Neural cell (in vitro differentiated cells): ENCODE measurements at regions not wholly inside any gene's neighbourhood (a gene's known extent, or its start where the extent isn't known, plus 50 kb on each side); places are given as distances from the start of the nearest gene placed in this dataset.

Experiments
- H2AFZ ChIP-seq: fragments of 200-600, 300-800 bp; sonication (generic), shearing (Covaris generic); 2 replicates; pipeline ENCODE4 v1.6.0; 2014; ENCODE audit warnings: low read depth, mild to moderate bottlenecking, antibody characterized with exemption, low read length, moderate library complexity
- H3F3A ChIP-seq: fragments of 200-600 bp; shearing (Covaris generic); 2 replicates; pipeline ENCODE4 v1.6.1; 2016; ENCODE audit warnings: mild to moderate bottlenecking, moderate library complexity, mixed read lengths, antibody characterized with exemption, low read length; ENCODE audit not compliant: insufficient read depth, poor library complexity, severe bottlenecking
- H3K27ac ChIP-seq: fragments of 200-600, 300-800 bp; sonication (generic), shearing (Covaris generic); 2 replicates; pipeline ENCODE4 v1.5.1; 2014; ENCODE audit warnings: mild to moderate bottlenecking, low read length, moderate library complexity
- H3K27me3 ChIP-seq: fragments of 300-800, 200-600 bp; sonication (generic), shearing (Covaris generic); 2 replicates; pipeline ENCODE4 v1.6.0; 2014; ENCODE audit warnings: mild to moderate bottlenecking, low read depth, low read length, moderate library complexity; ENCODE audit not compliant: insufficient read depth
- H3K36me3 ChIP-seq: fragments of 300-800, 200-600 bp; sonication (generic), shearing (Covaris generic); 2 replicates; pipeline ENCODE4 v1.5.1; 2014; ENCODE audit warnings: mild to moderate bottlenecking, antibody characterized with exemption, low read length, moderate library complexity; ENCODE audit not compliant: insufficient read depth
- H3K4me2 ChIP-seq: fragments of 300-800, 200-600 bp; sonication (generic), shearing (Covaris generic); 2 replicates; pipeline ENCODE4 v1.6.0; 2014; ENCODE audit warnings: mild to moderate bottlenecking, low read length
- H3K4me3 ChIP-seq: fragments of 300-800, 200-600 bp; sonication (generic), shearing (Covaris generic); 2 replicates; pipeline ENCODE4 v1.5.1; 2014; ENCODE audit warnings: mild to moderate bottlenecking, low read length, moderate library complexity
- H3K79me2 ChIP-seq: fragments of 200-600 bp; shearing (Covaris generic); replicated peaks from 2 replicates; pipeline ENCODE4 v1.6.0; 2014; ENCODE audit warnings: mild to moderate bottlenecking, low read length, moderate library complexity; ENCODE audit not compliant: insufficient read depth
- H3K9ac ChIP-seq: fragments of 300-800, 200-600 bp; sonication (generic), shearing (Covaris generic); 2 replicates; pipeline ENCODE4 v1.6.1; 2016; ENCODE audit warnings: mild to moderate bottlenecking, low read length, mixed read lengths
- H3K9me2 ChIP-seq: fragments of 200-600 bp; shearing (Covaris generic); 2 replicates; pipeline ENCODE4 v1.6.1; 2016; ENCODE audit warnings: mild to moderate bottlenecking, low read length, mixed read lengths; ENCODE audit not compliant: insufficient read depth
- H3K9me3 ChIP-seq: fragments of 200-600, 300-800 bp; sonication (generic), shearing (Covaris generic); 2 replicates; pipeline ENCODE4 v1.6.1; 2016; ENCODE audit warnings: mild to moderate bottlenecking, mixed run types, low read length, moderate library complexity, mixed read lengths
- H4K20me1 ChIP-seq: fragments of 200-600 bp; shearing (Covaris generic); 2 replicates; pipeline ENCODE4 v1.6.1; 2016; ENCODE audit warnings: mild to moderate bottlenecking, mixed run types; ENCODE audit not compliant: insufficient read depth
- EP300 ChIP-seq: fragments of 450-650 bp; conservative IDR thresholded peaks from 2 replicates; pipeline ENCODE4 v1.6.1; 2014; ENCODE audit warnings: antibody characterized with exemption, mild to moderate bottlenecking, moderate library complexity; ENCODE audit not compliant: poor library complexity, severe bottlenecking
- EZH2 ChIP-seq: fragments of 200-600, 300-800 bp; shearing (Covaris generic), sonication (generic); IDR thresholded peaks from 2 replicates; pipeline ENCODE4 v1.6.1; 2014; ENCODE audit warnings: antibody characterized with exemption, low read length, borderline replicate concordance, mild to moderate bottlenecking; ENCODE audit not compliant: insufficient read depth, poor library complexity, severe bottlenecking
- MXI1 ChIP-seq: fragments of 450-650 bp; conservative IDR thresholded peaks from 2 replicates; pipeline ENCODE4 v1.6.1; 2014; ENCODE audit warnings: antibody characterized with exemption, mild to moderate bottlenecking; ENCODE audit not compliant: poor library complexity, severe bottlenecking
- POLR2AphosphoS5 ChIP-seq: IDR thresholded peaks from 2 replicates; pipeline ENCODE4 v1.6.1; 2012
- RAD21 ChIP-seq: fragments of 450-650 bp; conservative IDR thresholded peaks from 2 replicates; pipeline ENCODE4 v1.6.1; 2014; ENCODE audit warnings: antibody characterized with exemption, mild to moderate bottlenecking, moderate library complexity
- SMC3 ChIP-seq: fragments of 450-650 bp; conservative IDR thresholded peaks from 2 replicates; pipeline ENCODE4 v1.6.1; 2014; ENCODE audit warnings: antibody characterized with exemption, mild to moderate bottlenecking, moderate library complexity; ENCODE audit not compliant: poor library complexity
- TAF1 ChIP-seq: IDR thresholded peaks from 2 replicates; pipeline ENCODE4 v1.6.1; 2012; ENCODE audit warnings: low read depth
- TF ChIP-seq, protein P1 (sequence below): IDR thresholded peaks from 2 replicates; pipeline ENCODE4 v1.6.1; 2012; ENCODE audit warnings: borderline replicate concordance
- TF ChIP-seq, protein P2 (sequence below): fragments of 450-650 bp; IDR thresholded peaks from 2 replicates; pipeline ENCODE4 v1.5.1; 2014; ENCODE audit warnings: antibody characterized with exemption, mild to moderate bottlenecking, moderate library complexity; ENCODE audit not compliant: poor library complexity, severe bottlenecking

DNA sequence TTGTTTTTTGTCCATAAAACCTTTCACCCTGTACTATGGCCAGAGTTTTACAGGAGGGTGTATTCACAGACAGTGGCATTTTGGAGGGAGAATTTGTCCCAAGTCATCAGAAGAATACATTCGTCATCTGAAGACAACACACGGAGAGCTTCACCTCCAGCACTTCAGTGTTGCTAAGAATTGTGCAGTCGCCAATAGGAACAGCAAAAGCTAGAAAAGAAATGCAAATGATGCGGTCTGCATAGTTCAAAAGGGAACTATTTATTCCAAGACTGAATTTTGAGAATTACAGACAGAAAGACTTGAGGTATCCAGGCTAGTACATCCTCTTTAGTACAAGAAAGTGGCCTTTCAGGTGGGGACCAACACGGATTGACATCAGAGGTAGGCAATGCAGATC, 399.2 kb upstream of the KIF2A start:
- Histone ChIP-seq H3K9me2 (no peaks in the 10 kb centered on the region), H3F3A (no peaks in the 10 kb centered on the region), H3K4me3 (no peak overlapping the region), H4K20me1 (no peaks in the 10 kb centered on the region), H3K9ac (no peak overlapping the region), H2AFZ (no peak overlapping the region), H3K27me3 (no peaks in the 10 kb centered on the region), H3K27ac (no peak overlapping the region), H3K79me2 (no peaks in the 10 kb centered on the region), H3K4me2 (no peak overlapping the region), H3K36me3 (no peaks in the 10 kb centered on the region), H3K9me3 (no peaks in the 10 kb centered on the region)
- TF ChIP-seq, protein P1, sequence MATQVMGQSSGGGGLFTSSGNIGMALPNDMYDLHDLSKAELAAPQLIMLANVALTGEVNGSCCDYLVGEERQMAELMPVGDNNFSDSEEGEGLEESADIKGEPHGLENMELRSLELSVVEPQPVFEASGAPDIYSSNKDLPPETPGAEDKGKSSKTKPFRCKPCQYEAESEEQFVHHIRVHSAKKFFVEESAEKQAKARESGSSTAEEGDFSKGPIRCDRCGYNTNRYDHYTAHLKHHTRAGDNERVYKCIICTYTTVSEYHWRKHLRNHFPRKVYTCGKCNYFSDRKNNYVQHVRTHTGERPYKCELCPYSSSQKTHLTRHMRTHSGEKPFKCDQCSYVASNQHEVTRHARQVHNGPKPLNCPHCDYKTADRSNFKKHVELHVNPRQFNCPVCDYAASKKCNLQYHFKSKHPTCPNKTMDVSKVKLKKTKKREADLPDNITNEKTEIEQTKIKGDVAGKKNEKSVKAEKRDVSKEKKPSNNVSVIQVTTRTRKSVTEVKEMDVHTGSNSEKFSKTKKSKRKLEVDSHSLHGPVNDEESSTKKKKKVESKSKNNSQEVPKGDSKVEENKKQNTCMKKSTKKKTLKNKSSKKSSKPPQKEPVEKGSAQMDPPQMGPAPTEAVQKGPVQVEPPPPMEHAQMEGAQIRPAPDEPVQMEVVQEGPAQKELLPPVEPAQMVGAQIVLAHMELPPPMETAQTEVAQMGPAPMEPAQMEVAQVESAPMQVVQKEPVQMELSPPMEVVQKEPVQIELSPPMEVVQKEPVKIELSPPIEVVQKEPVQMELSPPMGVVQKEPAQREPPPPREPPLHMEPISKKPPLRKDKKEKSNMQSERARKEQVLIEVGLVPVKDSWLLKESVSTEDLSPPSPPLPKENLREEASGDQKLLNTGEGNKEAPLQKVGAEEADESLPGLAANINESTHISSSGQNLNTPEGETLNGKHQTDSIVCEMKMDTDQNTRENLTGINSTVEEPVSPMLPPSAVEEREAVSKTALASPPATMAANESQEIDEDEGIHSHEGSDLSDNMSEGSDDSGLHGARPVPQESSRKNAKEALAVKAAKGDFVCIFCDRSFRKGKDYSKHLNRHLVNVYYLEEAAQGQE, result no peak
- TF ChIP-seq TAF1 (no peak), RAD21 (no peak)

DNA sequence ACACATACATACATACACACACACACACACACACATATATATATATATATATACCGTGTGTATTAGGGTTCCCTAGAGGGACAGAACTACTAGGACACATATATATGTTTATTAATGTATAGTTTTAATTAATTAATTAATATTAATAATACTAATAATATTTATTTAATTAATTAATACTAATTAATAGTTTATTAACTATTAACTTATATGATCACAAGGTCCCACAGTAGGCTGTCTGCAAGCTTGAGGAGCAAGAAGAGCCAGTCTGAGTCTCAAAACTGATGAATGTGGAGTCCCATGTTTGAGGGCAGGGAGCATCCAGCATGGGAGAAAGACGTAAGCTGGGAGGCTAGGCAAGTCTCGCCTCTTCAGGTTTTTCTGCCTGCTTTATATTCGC, 398.0 kb upstream of the KIF2A start:
- Histone ChIP-seq H3K9me2 (no peaks in the 10 kb centered on the region), H3K4me3 (no peak overlapping the region), H3K4me2 (no peak overlapping the region), H3K9me3 (no peaks in the 10 kb centered on the region), H3F3A (no peaks in the 10 kb centered on the region), H3K79me2 (no peaks in the 10 kb centered on the region), H2AFZ (no peak overlapping the region), H4K20me1 (no peaks in the 10 kb centered on the region), H3K9ac (no peak overlapping the region), H3K27me3 (no peaks in the 10 kb centered on the region), H3K27ac (no peak overlapping the region), H3K36me3 (no peaks in the 10 kb centered on the region)
- TF ChIP-seq, protein P1, result no peak
- TF ChIP-seq EP300 (no peak), SMC3 (no peak), EZH2 (no peak), MXI1 (no peak), TAF1 (no peak), POLR2AphosphoS5 (no peak), RAD21 (no peak)
- TF ChIP-seq, protein P2, sequence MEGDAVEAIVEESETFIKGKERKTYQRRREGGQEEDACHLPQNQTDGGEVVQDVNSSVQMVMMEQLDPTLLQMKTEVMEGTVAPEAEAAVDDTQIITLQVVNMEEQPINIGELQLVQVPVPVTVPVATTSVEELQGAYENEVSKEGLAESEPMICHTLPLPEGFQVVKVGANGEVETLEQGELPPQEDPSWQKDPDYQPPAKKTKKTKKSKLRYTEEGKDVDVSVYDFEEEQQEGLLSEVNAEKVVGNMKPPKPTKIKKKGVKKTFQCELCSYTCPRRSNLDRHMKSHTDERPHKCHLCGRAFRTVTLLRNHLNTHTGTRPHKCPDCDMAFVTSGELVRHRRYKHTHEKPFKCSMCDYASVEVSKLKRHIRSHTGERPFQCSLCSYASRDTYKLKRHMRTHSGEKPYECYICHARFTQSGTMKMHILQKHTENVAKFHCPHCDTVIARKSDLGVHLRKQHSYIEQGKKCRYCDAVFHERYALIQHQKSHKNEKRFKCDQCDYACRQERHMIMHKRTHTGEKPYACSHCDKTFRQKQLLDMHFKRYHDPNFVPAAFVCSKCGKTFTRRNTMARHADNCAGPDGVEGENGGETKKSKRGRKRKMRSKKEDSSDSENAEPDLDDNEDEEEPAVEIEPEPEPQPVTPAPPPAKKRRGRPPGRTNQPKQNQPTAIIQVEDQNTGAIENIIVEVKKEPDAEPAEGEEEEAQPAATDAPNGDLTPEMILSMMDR, result no peak
